ENCODE measurements at regions not wholly inside any gene's neighbourhood (a gene's known extent, or its start where the extent isn't known, plus 50 kb on each side); places are given as distances from the start of the nearest gene placed in this dataset.

DNA sequence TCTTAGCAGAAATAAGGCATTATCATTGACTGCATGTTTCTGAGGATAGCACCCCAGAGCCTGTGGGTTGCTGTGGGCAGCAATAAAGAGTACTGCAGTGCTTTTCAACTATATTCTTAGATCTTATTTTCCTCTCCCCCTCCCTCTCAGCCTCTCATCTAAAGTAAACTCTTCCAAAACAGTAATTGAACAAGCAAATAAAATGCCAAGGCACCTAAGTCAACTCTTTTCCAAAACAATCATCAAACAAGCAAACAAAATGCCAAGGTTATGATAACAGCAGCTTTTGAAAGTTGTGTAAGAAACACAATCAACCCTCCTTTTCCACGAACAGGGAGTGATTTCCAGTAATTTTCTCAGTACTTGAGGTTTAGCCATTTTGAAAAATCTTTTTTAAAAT, 1542.6 kb downstream of the AACS start:
- DNase-seq (ENCODE audit: low read depth in 2 of 3, low spot score in 2 of 3): no peak

DNA sequence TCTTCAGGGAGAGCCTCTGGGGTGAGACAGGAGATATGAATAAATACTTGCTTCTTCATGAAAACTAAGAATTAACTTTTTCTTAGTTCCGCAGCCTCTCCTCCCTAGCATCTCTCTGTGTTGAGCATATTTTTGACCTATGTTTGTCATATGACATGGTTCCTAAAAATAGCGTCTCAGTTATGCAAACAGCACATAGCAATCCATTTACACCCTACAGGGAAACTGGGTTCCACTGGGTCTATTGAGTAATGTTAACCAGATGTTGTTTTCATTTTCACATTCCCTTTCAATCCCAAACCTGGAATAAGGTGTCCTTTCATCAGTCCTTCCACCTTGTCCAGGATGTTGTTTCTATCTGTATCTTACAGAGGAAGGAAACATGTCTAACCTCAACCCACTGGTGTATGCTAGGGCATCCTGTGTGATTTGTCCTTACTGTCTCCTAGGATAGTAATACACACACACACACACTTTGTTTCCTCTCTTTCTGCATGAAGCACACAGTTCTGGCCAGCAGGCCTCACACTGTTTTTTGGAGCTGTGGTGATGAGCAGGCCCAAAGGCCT, 1543.5 kb downstream of the AACS start:
- DNase-seq (ENCODE audit: low read depth in 2 of 3, low spot score in 2 of 3): no peak

- no peak for DNase-seq (ENCODE audit: low read depth in 2 of 3, low spot score in 2 of 3)
Observed at GRCh38 chr12:126616441-126616840, 1551.2 kb downstream of the AACS start.

GRCh38 chr12:126617312-126617711, 1552.1 kb downstream of the AACS start:
- no peak for DNase-seq (ENCODE audit: low read depth in 2 of 3, low spot score in 2 of 3)

DNA sequence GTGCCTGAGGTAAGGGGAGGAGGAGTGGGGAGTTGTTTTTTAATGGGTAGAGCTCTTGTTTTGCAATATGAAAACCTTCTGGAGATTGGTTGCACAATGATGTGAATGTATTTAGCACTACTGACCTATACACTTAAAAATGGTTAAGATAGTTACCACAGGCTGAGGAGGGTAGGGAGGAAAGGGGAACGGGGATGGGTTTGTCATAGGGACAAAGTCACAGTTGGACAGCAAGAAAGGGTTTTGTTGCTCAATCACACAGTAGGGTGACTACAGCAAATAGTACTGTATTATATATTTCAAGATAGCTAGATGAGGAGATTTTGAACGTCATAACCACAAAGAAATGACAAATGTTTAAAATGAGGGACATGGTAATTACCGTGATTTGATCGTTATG, 1562.4 kb downstream of the AACS start:
- no peak for DNase-seq (ENCODE audit: low read depth in 2 of 3, low spot score in 2 of 3)

DNA sequence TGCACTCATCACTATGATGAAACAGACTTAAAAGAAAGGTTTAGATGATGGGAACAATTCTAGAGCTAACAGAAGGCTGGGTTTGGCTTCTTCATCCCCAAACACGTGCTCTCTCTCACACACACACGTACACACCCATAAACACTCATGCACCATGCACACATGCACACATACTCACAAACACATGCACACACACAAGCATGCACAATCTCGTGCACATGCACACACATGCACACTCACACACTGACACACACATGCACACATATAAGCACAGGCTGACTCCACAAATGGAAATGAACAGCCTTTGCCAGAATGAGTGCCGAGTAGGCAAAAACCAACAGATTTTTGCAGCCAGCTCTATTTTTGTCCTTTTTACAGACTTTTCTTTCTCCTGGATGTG, 1571.6 kb downstream of the AACS start:
- DNase-seq (ENCODE audit: low read depth in 2 of 3, low spot score in 2 of 3): no peak

- no peak for DNase-seq (ENCODE audit: low read depth in 2 of 3, low spot score in 2 of 3)
Observed at GRCh38 chr12:126644236-126645020, 1579.2 kb downstream of the AACS start.

DNA sequence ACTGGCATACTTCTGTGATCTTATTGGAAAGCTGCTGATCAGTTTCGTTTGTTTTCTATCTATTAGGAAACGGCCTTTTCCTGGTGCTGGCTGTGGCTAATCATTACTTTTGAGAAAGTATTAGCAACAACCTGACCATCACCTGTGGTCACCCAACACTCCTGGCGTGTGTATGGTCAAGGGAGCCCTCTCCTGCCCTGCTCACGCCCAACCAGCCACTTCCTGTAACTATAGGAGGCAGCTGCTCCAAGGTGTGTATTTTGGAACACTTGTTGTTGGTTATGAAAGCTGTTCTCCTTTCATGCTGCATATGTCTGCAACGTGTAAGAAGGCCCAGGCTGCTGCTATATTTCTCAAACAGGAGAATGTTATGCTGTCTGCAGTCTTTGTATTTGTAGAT, 1582.8 kb downstream of the AACS start:
- no peak for DNase-seq (ENCODE audit: low read depth in 2 of 3, low spot score in 2 of 3)

DNA sequence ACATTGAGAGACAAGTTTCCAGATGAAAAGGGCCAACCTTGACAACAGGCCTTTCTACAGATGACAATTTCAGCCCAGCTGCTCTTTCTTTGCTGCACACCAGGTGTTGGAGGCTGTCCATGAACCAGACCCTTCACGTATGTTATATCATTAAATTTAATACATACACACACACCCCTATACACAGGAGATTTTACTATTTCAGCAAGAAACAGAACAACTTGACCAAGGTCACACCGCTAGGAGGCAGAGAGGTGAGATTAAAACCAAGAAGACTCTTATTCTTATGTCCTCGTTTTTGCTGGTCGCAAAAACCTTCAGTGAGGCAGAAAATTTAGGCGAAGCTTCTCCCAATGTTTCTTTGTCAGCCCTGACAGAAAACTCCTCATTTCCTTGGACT, 1585.9 kb downstream of the AACS start:
- no peak for DNase-seq (ENCODE audit: low read depth in 2 of 3, low spot score in 2 of 3)

GRCh38 chr12:126663304-126664094, 1598.3 kb downstream of the AACS start:
- DNase-seq (ENCODE audit: low read depth in 2 of 3, low spot score in 2 of 3): no peak

GRCh38 chr12:126667339-126667738, 1599.6 kb upstream of the TMEM132C start:
- DNase-seq (ENCODE audit: low read depth in 2 of 3, low spot score in 2 of 3): no peak

DNA sequence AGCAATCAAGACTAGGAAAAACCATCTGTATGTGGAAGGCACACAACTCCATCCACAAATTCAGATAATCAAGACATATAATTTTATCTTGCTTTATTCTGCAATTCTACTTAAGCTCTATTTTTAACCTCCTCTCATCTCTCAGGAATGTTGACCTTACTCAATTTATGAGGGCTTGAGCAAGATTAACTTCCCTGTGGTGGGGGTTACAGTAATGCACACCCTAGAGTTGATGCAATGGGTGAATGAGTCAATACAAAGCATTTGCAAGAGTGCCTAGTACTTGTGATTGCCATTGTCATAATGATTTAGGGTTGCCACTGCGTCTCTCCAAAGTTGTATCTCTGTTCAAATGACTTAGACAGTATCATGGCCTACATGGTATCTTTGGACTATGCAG, 1598.4 kb upstream of the TMEM132C start:
- DNase-seq (ENCODE audit: low read depth in 2 of 3, low spot score in 2 of 3): no peak

- DNase-seq (ENCODE audit: low read depth in 2 of 3, low spot score in 2 of 3): no peak
Observed at GRCh38 chr12:126668961-126669360, 1598.0 kb upstream of the TMEM132C start.

DNA sequence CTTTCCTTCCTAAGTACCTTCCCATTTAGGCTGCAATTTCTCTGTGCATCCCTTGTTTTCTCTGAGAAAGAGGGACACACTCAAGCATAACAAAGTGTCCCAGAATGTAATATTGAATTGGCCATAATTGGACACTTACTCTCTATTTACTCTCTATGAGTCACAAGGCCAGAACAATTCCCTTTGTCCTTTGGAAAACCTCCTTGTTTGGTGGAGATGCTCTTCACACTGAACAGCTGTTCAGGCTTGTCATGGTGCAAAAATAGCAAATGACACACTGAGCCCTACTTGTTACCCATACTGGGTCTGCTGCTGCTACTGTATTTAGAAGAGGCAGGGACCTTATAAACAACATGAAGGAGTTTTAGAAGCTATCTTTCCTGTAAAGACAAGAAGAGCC, 1590.5 kb upstream of the TMEM132C start:
- DNase-seq (ENCODE audit: low read depth in 2 of 3, low spot score in 2 of 3): no peak

GRCh38 chr12:126681676-126682075, 1585.3 kb upstream of the TMEM132C start:
- DNase-seq (ENCODE audit: low read depth in 2 of 3, low spot score in 2 of 3): no peak

DNA sequence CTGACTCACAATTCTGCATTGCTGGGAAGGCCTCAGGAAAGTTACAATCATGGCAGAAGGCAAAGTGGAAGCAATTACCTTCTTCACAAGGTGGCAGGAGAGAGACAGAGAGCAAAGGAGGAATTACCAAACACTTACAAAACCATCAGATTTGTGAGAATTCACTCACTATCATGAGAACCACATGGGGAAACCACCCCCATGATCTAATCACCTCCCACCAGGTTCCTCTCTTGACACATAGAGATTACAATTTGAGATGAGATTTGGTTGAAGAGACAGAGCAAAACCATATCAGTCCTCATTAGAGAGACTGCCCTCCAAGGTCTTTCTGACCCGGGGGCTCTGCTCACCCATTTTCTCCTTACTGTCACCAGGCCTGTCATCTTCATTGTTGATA, 1582.3 kb upstream of the TMEM132C start:
- no peak for DNase-seq (ENCODE audit: low read depth in 2 of 3, low spot score in 2 of 3)

GRCh38 chr12:126685636-126686035, 1581.3 kb upstream of the TMEM132C start:
- no peak for DNase-seq (ENCODE audit: low read depth in 2 of 3, low spot score in 2 of 3)

DNA sequence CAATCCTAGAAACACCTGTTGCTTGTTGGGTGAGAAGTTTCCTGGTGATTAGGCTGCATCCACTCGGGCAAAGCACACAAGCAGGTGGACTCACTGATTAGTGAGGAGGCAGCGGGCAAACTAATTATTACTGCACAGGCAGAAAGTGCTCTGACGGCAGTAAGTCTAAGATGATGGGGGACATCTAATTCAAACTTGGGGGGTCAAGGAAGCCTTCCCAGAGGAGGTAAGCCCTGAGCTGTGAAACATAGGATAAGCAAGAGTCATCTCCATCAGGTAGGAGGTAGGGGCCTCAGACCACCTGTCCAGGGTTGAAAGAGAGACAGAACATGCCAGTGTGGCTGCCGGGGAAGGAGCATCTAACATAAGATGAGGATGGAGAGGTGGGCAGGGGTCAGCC, 1578.4 kb upstream of the TMEM132C start:
- DNase-seq (ENCODE audit: low read depth in 2 of 3, low spot score in 2 of 3): no peak

- no peak for DNase-seq (ENCODE audit: low read depth in 2 of 3, low spot score in 2 of 3)
Observed at GRCh38 chr12:126700096-126700495, 1566.9 kb upstream of the TMEM132C start.

DNA sequence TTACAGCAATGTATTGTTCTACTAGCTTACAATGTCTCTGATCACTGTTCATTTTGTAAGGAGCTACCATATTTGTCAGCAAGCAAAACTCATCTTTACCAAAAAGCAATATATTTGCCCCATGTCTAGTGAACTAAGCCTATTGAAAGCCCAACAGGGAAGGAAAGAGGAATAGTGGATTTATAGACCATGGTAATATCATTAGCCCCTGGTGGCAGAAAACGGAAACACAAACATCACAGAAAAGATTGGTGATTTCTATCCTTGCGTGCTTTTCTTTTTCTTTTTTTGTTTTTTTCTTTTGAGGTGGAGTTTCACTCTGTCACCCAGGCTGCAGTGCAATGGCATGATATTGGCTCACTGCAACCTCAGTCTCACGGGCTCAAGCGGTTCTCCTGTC, 1562.4 kb upstream of the TMEM132C start:
- DNase-seq (ENCODE audit: low read depth in 2 of 3, low spot score in 2 of 3): no peak

GRCh38 chr12:126706300-126706699, 1560.7 kb upstream of the TMEM132C start:
- no peak for DNase-seq (ENCODE audit: low read depth in 2 of 3, low spot score in 2 of 3)

DNA sequence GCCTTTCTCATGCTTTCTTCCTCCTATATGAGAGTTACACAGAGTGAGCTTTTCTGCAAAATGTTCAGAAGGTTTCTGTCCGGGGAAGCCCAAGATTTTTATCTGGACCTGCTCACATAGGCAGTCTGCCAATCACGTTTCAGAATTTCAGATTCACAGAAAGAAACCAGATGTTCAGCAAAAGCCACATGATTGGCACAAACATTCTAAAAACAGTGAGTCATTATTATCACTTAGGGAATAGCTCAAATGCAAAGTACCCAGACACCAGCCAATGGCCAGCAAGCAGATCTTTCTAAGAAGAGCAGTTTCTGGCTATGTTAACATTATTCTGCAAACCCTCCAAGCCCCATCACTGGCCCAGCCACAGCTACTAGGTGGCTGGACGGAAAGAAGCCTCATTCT, 1558.5 kb upstream of the TMEM132C start:
- DNase-seq (ENCODE audit: low read depth in 2 of 3, low spot score in 2 of 3): no peak

Data from activated CD8-positive, alpha-beta memory T cell treated with anti-CD3 and anti-CD28 coated beads for 48 hours (primary cell).